ENCODE measurements at regions not wholly inside any gene's neighbourhood (a gene's known extent, or its start where the extent isn't known, plus 50 kb on each side); places are given as distances from the start of the nearest gene placed in this dataset.

DNA sequence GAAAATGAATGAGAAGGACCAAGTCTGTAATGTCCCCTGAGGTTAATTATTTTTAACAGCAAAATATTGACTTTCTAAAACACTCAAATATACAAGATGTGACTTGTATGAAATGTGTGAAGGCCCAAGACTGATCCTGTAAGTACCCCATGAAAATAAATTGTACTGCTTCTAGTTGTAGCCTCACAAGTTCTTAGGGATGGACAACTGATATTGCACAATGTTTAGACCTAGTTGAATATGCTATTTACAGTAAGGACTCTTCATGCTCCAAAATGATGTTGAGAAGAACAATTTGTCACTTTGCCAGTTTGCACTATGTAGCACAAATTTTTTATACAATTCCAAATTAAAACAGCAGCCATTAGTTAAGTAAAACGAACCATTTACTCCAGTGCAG, 139.7 kb upstream of the GDNF start:
- H3K4me1 ChIP-seq (ENCODE audit: control insufficient read depth, insufficient read depth, low read length), result no peaks in the 10 kb centered on the region
- no peak overlapping the region for H3K4me3 ChIP-seq (ENCODE audit: low read depth, low read length)
- no peaks in the 10 kb centered on the region for H3K9me3 ChIP-seq (ENCODE audit: control insufficient read depth, insufficient read depth, low read depth, low read length)
- CTCF ChIA-PET, result interaction anchor here (0.6 to 1.6 kb wide), 3 partner anchors 10 to 213 kb away, joined by 3 to 4 read pairs (median 4); no protein-coding TSS in a partner anchor
- no peak for TF ChIP-seq ZSCAN4 (tag by site-specific recombination; IDR thresholded peaks at IDR 0.05)
- no peak for TF ChIP-seq GLI4 (tag by site-specific recombination; IDR thresholded peaks at IDR 0.05)
- no peak for TF ChIP-seq ZNF24 (tag by site-specific recombination; IDR thresholded peaks at IDR 0.05)
- no peak for TF ChIP-seq ZSCAN16 (tag by site-specific recombination; IDR thresholded peaks at IDR 0.05)
- no peak for TF ChIP-seq OVOL3 (tag by site-specific recombination; IDR thresholded peaks at IDR 0.05)
- TF ChIP-seq PRDM2 (tag by site-specific recombination; IDR thresholded peaks at IDR 0.05; ENCODE audit: borderline replicate concordance), result no peak
- no peak for TF ChIP-seq KLF10 (tag by site-specific recombination; IDR thresholded peaks at IDR 0.05)
- no peak for TF ChIP-seq ZNF654 (tag by site-specific recombination; IDR thresholded peaks at IDR 0.05; ENCODE audit: low read depth)
- no peak for TF ChIP-seq GLIS1 (tag by site-specific recombination; IDR thresholded peaks at IDR 0.05)
- no peak for TF ChIP-seq ZNF843 (tag by site-specific recombination; IDR thresholded peaks at IDR 0.05)
- TF ChIP-seq, protein P1, sequence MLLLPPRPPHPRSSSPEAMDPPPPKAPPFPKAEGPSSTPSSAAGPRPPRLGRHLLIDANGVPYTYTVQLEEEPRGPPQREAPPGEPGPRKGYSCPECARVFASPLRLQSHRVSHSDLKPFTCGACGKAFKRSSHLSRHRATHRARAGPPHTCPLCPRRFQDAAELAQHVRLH (tag by site-specific recombination; IDR thresholded peaks at IDR 0.05), result no peak
- no peak for TF ChIP-seq KLF16 (tag by site-specific recombination; IDR thresholded peaks at IDR 0.05)
- no peak for TF ChIP-seq ZNF521 (tag by site-specific recombination; IDR thresholded peaks at IDR 0.05)
- TF ChIP-seq ZNF23 (tag by site-specific recombination; IDR thresholded peaks at IDR 0.05; ENCODE audit: borderline replicate concordance), result no peak
- TF ChIP-seq ZNF266 (tag by site-specific recombination; IDR thresholded peaks at IDR 0.05; ENCODE audit: low read depth), result no peak
- TF ChIP-seq ZNF670 (tag by site-specific recombination; IDR thresholded peaks at IDR 0.05; ENCODE audit: low read depth), result no peak
- no peak for TF ChIP-seq ZFP69B (tag by site-specific recombination; IDR thresholded peaks at IDR 0.05)
- H3K27ac ChIP-seq (ENCODE audit: extremely low read depth, low read depth, low read length), result no peak overlapping the region
- no peaks in the 10 kb centered on the region for H3K36me3 ChIP-seq (ENCODE audit: control insufficient read depth in 2 of 2, insufficient read depth in 1 of 2, low read length in 2 of 2)
- POLR2A ChIA-PET, result no interaction called here

DNA sequence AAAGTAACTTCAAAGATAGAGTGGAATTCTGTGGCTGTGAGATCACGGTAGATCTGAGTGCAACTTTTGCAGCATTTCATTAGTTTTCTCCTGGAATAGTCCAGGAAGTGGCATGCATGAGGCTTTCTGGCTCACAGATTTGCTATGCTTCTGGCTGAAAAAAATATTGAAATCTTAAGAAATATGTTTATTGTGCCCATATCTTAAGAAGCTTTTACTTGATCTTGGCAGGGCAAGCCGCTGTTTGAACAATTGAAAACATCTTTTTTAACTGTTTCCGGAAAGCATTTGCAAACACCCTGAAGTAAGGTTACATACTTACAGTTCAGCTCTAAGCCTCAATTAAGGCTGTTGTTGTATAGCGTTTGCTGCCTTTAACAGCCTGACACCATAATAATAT, 135.7 kb upstream of the GDNF start:
- ChIA-PET POLR2A (no interaction called here), CTCF (interaction anchor here (0.7 kb wide), 1 partner anchor 45 kb away, joined by 3 read pairs; no protein-coding TSS in a partner anchor)
- Histone ChIP-seq H3K4me1 (ENCODE audit: control insufficient read depth, insufficient read depth, low read length) (no peaks in the 10 kb centered on the region), H3K36me3 (ENCODE audit: control insufficient read depth in 2 of 2, insufficient read depth in 1 of 2, low read length in 2 of 2) (no peaks in the 10 kb centered on the region), H3K27ac (ENCODE audit: extremely low read depth, low read depth, low read length) (no peak overlapping the region), H3K9me3 (ENCODE audit: control insufficient read depth, insufficient read depth, low read depth, low read length) (no peaks in the 10 kb centered on the region), H3K4me3 (ENCODE audit: low read depth, low read length) (no peak overlapping the region)
- TF ChIP-seq, protein P2, sequence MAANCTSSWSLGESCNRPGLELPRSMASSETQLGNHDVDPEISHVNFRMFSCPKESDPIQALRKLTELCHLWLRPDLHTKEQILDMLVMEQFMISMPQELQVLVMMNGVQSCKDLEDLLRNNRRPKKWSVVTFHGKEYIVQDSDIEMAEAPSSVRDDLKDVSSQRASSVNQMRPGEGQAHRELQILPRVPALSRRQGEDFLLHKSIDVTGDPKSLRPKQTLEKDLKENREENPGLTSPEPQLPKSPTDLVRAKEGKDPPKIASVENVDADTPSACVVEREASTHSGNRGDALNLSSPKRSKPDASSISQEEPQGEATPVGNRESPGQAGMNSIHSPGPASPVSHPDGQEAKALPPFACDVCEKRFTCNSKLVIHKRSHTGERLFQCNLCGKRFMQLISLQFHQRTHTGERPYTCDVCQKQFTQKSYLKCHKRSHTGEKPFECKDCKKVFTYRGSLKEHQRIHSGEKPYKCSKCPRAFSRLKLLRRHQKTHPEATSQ (tag by site-specific recombination; IDR thresholded peaks at IDR 0.05), result no peak
- no peak for TF ChIP-seq ZNF335 (tag by site-specific recombination; conservative IDR thresholded peaks at IDR 0.05)
- TF ChIP-seq, protein P3, sequence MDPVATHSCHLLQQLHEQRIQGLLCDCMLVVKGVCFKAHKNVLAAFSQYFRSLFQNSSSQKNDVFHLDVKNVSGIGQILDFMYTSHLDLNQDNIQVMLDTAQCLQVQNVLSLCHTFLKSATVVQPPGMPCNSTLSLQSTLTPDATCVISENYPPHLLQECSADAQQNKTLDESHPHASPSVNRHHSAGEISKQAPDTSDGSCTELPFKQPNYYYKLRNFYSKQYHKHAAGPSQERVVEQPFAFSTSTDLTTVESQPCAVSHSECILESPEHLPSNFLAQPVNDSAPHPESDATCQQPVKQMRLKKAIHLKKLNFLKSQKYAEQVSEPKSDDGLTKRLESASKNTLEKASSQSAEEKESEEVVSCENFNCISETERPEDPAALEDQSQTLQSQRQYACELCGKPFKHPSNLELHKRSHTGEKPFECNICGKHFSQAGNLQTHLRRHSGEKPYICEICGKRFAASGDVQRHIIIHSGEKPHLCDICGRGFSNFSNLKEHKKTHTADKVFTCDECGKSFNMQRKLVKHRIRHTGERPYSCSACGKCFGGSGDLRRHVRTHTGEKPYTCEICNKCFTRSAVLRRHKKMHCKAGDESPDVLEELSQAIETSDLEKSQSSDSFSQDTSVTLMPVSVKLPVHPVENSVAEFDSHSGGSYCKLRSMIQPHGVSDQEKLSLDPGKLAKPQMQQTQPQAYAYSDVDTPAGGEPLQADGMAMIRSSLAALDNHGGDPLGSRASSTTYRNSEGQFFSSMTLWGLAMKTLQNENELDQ (tag by site-specific recombination; IDR thresholded peaks at IDR 0.05; ENCODE audit: low read depth), result no peak
- no peak for TF ChIP-seq KLF1 (tag by site-specific recombination; IDR thresholded peaks at IDR 0.05)
- no peak for TF ChIP-seq ZNF792 (tag by site-specific recombination; IDR thresholded peaks at IDR 0.05)
- no peak for TF ChIP-seq ZNF561 (tag by site-specific recombination; IDR thresholded peaks at IDR 0.05; ENCODE audit: borderline replicate concordance)
- no peak for TF ChIP-seq ZNF510 (tag by site-specific recombination; IDR thresholded peaks at IDR 0.05; ENCODE audit: insufficient replicate concordance)
- no peak for TF ChIP-seq SCRT1 (tag by site-specific recombination; IDR thresholded peaks at IDR 0.05; ENCODE audit: borderline replicate concordance)

All from HEK293 (cell line).